KMS-11 (cell line): ENCODE measurements at regions not wholly inside any gene's neighbourhood (a gene's known extent, or its start where the extent isn't known, plus 50 kb on each side); places are given as distances from the start of the nearest gene placed in this dataset.

Experiments used
- H2AFZ ChIP-seq: fragments of 200-600 bp; sonication (generic); 2 replicates; pipeline ENCODE4 v1.6.1; 2016; ENCODE audit warnings: antibody characterized with exemption, mixed run types, low read depth
- H3K27ac ChIP-seq: fragments of 200-600 bp; sonication (generic); 2 replicates; pipeline ENCODE4 v1.6.1; 2016; ENCODE audit warnings: mild to moderate bottlenecking, mixed run types
- H3K27me3 ChIP-seq: fragments of 200-600 bp; sonication (generic); 2 replicates; pipeline ENCODE4 v1.6.1; 2017; ENCODE audit warnings: mild to moderate bottlenecking, low read depth, mixed run types, moderate library complexity; ENCODE audit not compliant: insufficient read depth
- H3K36me3 ChIP-seq: fragments of 200-600 bp; sonication (generic); 2 replicates; pipeline ENCODE4 v1.6.1; 2017; ENCODE audit warnings: mild to moderate bottlenecking, mixed run types; ENCODE audit not compliant: insufficient read depth
- H3K4me1 ChIP-seq: fragments of 200-600 bp; sonication (generic); 2 replicates; pipeline ENCODE4 v1.6.1; 2016; ENCODE audit warnings: mild to moderate bottlenecking, low read depth, mixed run types; ENCODE audit not compliant: poor library complexity, severe bottlenecking
- H3K4me2 ChIP-seq: fragments of 200-600 bp; sonication (generic); 2 replicates; pipeline ENCODE4 v1.7.0; 2016; ENCODE audit warnings: mild to moderate bottlenecking, mixed run types
- H3K4me3 ChIP-seq: fragments of 200-600 bp; sonication (generic); IDR thresholded peaks from 2 replicates; pipeline ENCODE4 v1.6.1; 2017; ENCODE audit warnings: low read depth, low read length, mixed read lengths; ENCODE audit not compliant: insufficient read depth
- H3K79me2 ChIP-seq: fragments of 200-600 bp; sonication (generic); 2 replicates; pipeline ENCODE4 v1.6.1; 2016; ENCODE audit warnings: low read depth, mixed run types; ENCODE audit not compliant: insufficient read depth
- H3K9ac ChIP-seq: fragments of 200-600 bp; sonication (generic); 2 replicates; pipeline ENCODE4 v1.6.1; 2016; ENCODE audit warnings: mild to moderate bottlenecking, mixed run types
- H4K20me1 ChIP-seq: fragments of 200-600 bp; sonication (generic); 2 replicates; pipeline ENCODE4 v1.6.1; 2016; ENCODE audit warnings: mild to moderate bottlenecking, mixed run types; ENCODE audit not compliant: insufficient read depth
- TF ChIP-seq, protein P1 (sequence below): fragments of 200-600 bp; sonication (generic); conservative IDR thresholded peaks from 2 replicates; pipeline ENCODE4 v1.6.1; 2017; ENCODE audit warnings: low read depth, mild to moderate bottlenecking, antibody characterized with exemption, low read length, moderate library complexity, mixed read lengths

GRCh38 chr16:8173111-8173644 is 417.1 kb downstream of the TMEM114 start:
- Histone ChIP-seq H3K27ac (no peak overlapping the region), H3K9ac (no peak overlapping the region), H3K79me2 (no peaks in the 10 kb centered on the region), H3K4me2 (no peak overlapping the region), H3K36me3 (no peaks in the 10 kb centered on the region), H3K4me1 (no peaks in the 10 kb centered on the region), H3K27me3 (no peaks in the 10 kb centered on the region), H3K4me3 (no peak overlapping the region), H2AFZ (no peak overlapping the region), H4K20me1 (no peaks in the 10 kb centered on the region)
- TF ChIP-seq, protein P1, sequence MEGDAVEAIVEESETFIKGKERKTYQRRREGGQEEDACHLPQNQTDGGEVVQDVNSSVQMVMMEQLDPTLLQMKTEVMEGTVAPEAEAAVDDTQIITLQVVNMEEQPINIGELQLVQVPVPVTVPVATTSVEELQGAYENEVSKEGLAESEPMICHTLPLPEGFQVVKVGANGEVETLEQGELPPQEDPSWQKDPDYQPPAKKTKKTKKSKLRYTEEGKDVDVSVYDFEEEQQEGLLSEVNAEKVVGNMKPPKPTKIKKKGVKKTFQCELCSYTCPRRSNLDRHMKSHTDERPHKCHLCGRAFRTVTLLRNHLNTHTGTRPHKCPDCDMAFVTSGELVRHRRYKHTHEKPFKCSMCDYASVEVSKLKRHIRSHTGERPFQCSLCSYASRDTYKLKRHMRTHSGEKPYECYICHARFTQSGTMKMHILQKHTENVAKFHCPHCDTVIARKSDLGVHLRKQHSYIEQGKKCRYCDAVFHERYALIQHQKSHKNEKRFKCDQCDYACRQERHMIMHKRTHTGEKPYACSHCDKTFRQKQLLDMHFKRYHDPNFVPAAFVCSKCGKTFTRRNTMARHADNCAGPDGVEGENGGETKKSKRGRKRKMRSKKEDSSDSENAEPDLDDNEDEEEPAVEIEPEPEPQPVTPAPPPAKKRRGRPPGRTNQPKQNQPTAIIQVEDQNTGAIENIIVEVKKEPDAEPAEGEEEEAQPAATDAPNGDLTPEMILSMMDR: peak; percentile 86

GRCh38 chr16:8172551-8172950 is 417.8 kb downstream of the TMEM114 start:
- TF ChIP-seq, protein P1: no peak
- H4K20me1 ChIP-seq: no peaks in the 10 kb centered on the region
- no peaks in the 10 kb centered on the region for H3K79me2 ChIP-seq
- H3K4me1 ChIP-seq: no peaks in the 10 kb centered on the region
- no peak overlapping the region for H3K4me3 ChIP-seq
- H3K27me3 ChIP-seq: no peaks in the 10 kb centered on the region
- no peak overlapping the region for H3K9ac ChIP-seq
- H2AFZ ChIP-seq: no peak overlapping the region
- H3K27ac ChIP-seq: no peak overlapping the region
- H3K4me2 ChIP-seq: no peak overlapping the region
- no peaks in the 10 kb centered on the region for H3K36me3 ChIP-seq

GRCh38 chr16:8168016-8168415 is 422.3 kb downstream of the TMEM114 start:
- Histone ChIP-seq H3K4me1 (no peaks in the 10 kb centered on the region), H3K27ac (no peak overlapping the region), H3K79me2 (no peaks in the 10 kb centered on the region), H3K4me3 (no peak overlapping the region), H3K27me3 (no peaks in the 10 kb centered on the region), H3K36me3 (no peaks in the 10 kb centered on the region), H2AFZ (no peak overlapping the region), H4K20me1 (no peaks in the 10 kb centered on the region), H3K4me2 (no peak overlapping the region), H3K9ac (no peak overlapping the region)
- TF ChIP-seq, protein P1: no peak

- no peak overlapping the region for H3K4me2 ChIP-seq
- H3K27me3 ChIP-seq: no peaks in the 10 kb centered on the region
- H3K27ac ChIP-seq: no peak overlapping the region
- H3K79me2 ChIP-seq: no peaks in the 10 kb centered on the region
- no peak overlapping the region for H3K4me3 ChIP-seq
- no peaks in the 10 kb centered on the region for H3K4me1 ChIP-seq
- H4K20me1 ChIP-seq: no peaks in the 10 kb centered on the region
- TF ChIP-seq, protein P1: no peak
- no peak overlapping the region for H3K9ac ChIP-seq
- no peaks in the 10 kb centered on the region for H3K36me3 ChIP-seq
- H2AFZ ChIP-seq: no peak overlapping the region
Observed at GRCh38 chr16:8167436-8167835, 422.9 kb downstream of the TMEM114 start.
